K562 (cell line): ENCODE measurements at regions not wholly inside any gene's neighbourhood (a gene's known extent, or its start where the extent isn't known, plus 50 kb on each side); places are given as distances from the start of the nearest gene placed in this dataset.

Source experiments
- ATAC-seq: fragments of 200-7000 bp; cut with Tn5 transposase; 3 replicates; pipeline ENCODE4 v1.9.1; 2020; ENCODE audit warnings: moderate library complexity
- BruUV-seq: library from RNA; stranded (reverse); fragments of 400-500 nt; replicated peaks from 2 replicates; lab custom pipeline; 2021; lab: Mats Ljungman, UMichigan
- CTCF ChIA-PET: fragments of 300-600 bp; formaldehyde crosslinking; extraction: SDS; loops from one replicate; lab custom pipeline; 2021; ENCODE audit warnings: low intra/inter-chr PET ratio; lab: Yijun Ruan, JAX
- POLR2A ChIA-PET: fragments of 300-600, 350-650 bp; sonication (Branson Sonifier 250); formaldehyde crosslinking; extraction: SDS; loops from one replicate; lab custom pipeline; 2021; ENCODE audit warnings: antibody characterized with exemption, inconsistent platforms; lab: Yijun Ruan, JAX
- DNase-seq, 4 experiments: peaks; one replicate each; pipeline versions ENCODE4 v3.0.0 to v3.0.0-alpha.2; 2011 to 2018; ENCODE audit warnings: low spot score in 3 of 4, mixed read lengths in 3 of 4; ENCODE audit errors: extremely low read depth in 1 of 4
- FAIRE-seq: peaks from 2 replicates; lab custom pipeline; 2011; peaks lifted over from hg19 to GRCh38; lab: Jason Lieb, UNC
- H2AFZ ChIP-seq: 2 replicates; pipeline ENCODE4 v1.6.0; 2011; ENCODE audit warnings: low read depth, low read length, control low read depth, inconsistent platforms
- H3K27ac ChIP-seq: fragments of 200-600 bp; 3 replicates; pipeline ENCODE4 v1.8.0; 2011; ENCODE audit warnings: low read depth, mild to moderate bottlenecking, control low read depth, inconsistent platforms, low read length, moderate library complexity, mixed read lengths; ENCODE audit errors: extremely low read depth
- H3K27me3 ChIP-seq, 2 experiments: fragments of 300-600 bp in 1 of 2; 2 replicates in 1 of 2; 3 replicates in 1 of 2; pipeline versions ENCODE4 v1.6.0 to v1.8.0; 2011; ENCODE audit warnings: inconsistent platforms in 2 of 2, low read length in 2 of 2, mild to moderate bottlenecking in 1 of 2, mixed read lengths in 1 of 2, moderate library complexity in 1 of 2; ENCODE audit not compliant: control insufficient read depth in 2 of 2, insufficient read depth in 2 of 2
- H3K36me3 ChIP-seq: fragments of 300-600 bp; 3 replicates; pipeline ENCODE4 v1.8.0; 2011; ENCODE audit warnings: mild to moderate bottlenecking, low read length, inconsistent platforms; ENCODE audit not compliant: control insufficient read depth, insufficient read depth
- H3K4me1 ChIP-seq, 2 experiments: fragments of 200-600 bp in 1 of 2; replicated peaks in 1 of 2; 2 replicates in 1 of 2; 3 replicates in 1 of 2; pipeline versions ENCODE4 v1.5.1 to v1.8.0; 2011; ENCODE audit warnings: inconsistent platforms in 2 of 2, low read length in 2 of 2, mild to moderate bottlenecking in 1 of 2, mixed read lengths in 1 of 2, moderate library complexity in 1 of 2; ENCODE audit not compliant: control insufficient read depth in 2 of 2, insufficient read depth in 2 of 2
- H3K4me2 ChIP-seq: 2 replicates; pipeline ENCODE4 v1.6.1; 2011; ENCODE audit warnings: low read length, control low read depth, inconsistent platforms, mixed read lengths; ENCODE audit not compliant: insufficient read depth
- H3K4me3 ChIP-seq: fragments of 200-600 bp; sonication (generic), shearing (Covaris generic); 2 replicates; pipeline ENCODE4 v1.5.1; 2016; ENCODE audit warnings: control low read depth, inconsistent platforms
- H3K79me2 ChIP-seq: fragments of 200-600 bp; 3 replicates; pipeline ENCODE4 v1.8.0; 2011; ENCODE audit warnings: low read length, inconsistent platforms; ENCODE audit not compliant: control insufficient read depth, insufficient read depth
- H3K9ac ChIP-seq, 2 experiments: 2 replicates each; pipeline versions ENCODE4 v1.6.0 to v1.6.1; 2011; ENCODE audit warnings: low read depth in 2 of 2, low read length in 2 of 2, control low read depth in 1 of 2, inconsistent platforms in 1 of 2, mild to moderate bottlenecking in 1 of 2, mixed read lengths in 1 of 2; ENCODE audit not compliant: insufficient read depth in 1 of 2
- H3K9me1 ChIP-seq: one replicate; pipeline ENCODE4 v1.6.0; 2011; ENCODE audit warnings: inconsistent platforms, mild to moderate bottlenecking, low read length, moderate library complexity; ENCODE audit not compliant: control insufficient read depth, insufficient read depth
- H3K9me3 ChIP-seq: replicated peaks from 2 replicates; pipeline ENCODE4 v1.5.1; 2011; ENCODE audit warnings: low read depth, low read length, inconsistent platforms; ENCODE audit not compliant: control insufficient read depth, insufficient read depth
- H4K20me1 ChIP-seq: replicated peaks from 2 replicates; pipeline ENCODE4 v1.6.1; 2011; ENCODE audit warnings: low read length, inconsistent platforms, mixed read lengths; ENCODE audit not compliant: control insufficient read depth, insufficient read depth
- CEBPB ChIP-seq: fragments of 450-650 bp; IDR thresholded peaks from 2 replicates; pipeline ENCODE4 v1.6.1; 2016; ENCODE audit warnings: missing genetic modification characterization, missing compliant biosample characterization
- CREM ChIP-seq: IDR thresholded peaks from 2 replicates; pipeline ENCODE4 v1.6.1; 2014; ENCODE audit warnings: antibody characterized with exemption, low read depth
- HMG20B ChIP-seq: fragments of 250-450 bp; sonication (Bioruptor Pico); IDR thresholded peaks from 2 replicates; pipeline ENCODE4 v1.5.0; 2021; ENCODE audit warnings: mild to moderate bottlenecking
- POLR2B ChIP-seq: fragments of 450-650 bp; IDR thresholded peaks from 2 replicates; pipeline ENCODE4 v1.6.1; 2018; ENCODE audit warnings: low read depth; ENCODE audit not compliant: partially characterized antibody
- SLC30A9 ChIP-seq: fragments of 250-450 bp; sonication (Bioruptor Pico); IDR thresholded peaks from 2 replicates; pipeline ENCODE4 v1.8.0; 2022; ENCODE audit warnings: mild to moderate bottlenecking, moderate library complexity
- ZNF431 ChIP-seq: sonication (generic); formaldehyde crosslinking; IDR thresholded peaks from 2 replicates; pipeline ENCODE4 v1.8.0; 2022; ENCODE audit warnings: mild to moderate bottlenecking, missing genetic modification reagents
- WGBS: fragments of 100-300 bp; shearing (Covaris generic); methylation state at CpG from one replicate; pipeline ENCODE4 v1.1.6; 2016; ENCODE audit warnings: low coverage, mixed read lengths; ENCODE audit not compliant: insufficient coverage; ENCODE audit errors: missing lambda C conversion rate; 5-methylcytosine and 5-hydroxymethylcytosine counted together
- in situ Hi-C: fragments of 300-500 bp; cut with MboI; formaldehyde crosslinking; loops from 4 replicates; pipeline ENCODE4 v1.15.0; 2018; ENCODE audit warnings: inconsistent platforms, mixed read lengths
- intact Hi-C: fragments of 100-400 bp; cut with micrococcal nuclease; formaldehyde crosslinking; loops from 2 replicates; pipeline ENCODE4 v1.14.2; 2022
- TF ChIP-seq, protein P1 (sequence below), 3 experiments: IDR thresholded peaks in 2 of 3; conservative IDR thresholded peaks in 1 of 3; 2 replicates each; pipeline ENCODE4 v1.5.1; 2011 to 2012; ENCODE audit warnings: low read length in 3 of 3, mild to moderate bottlenecking in 3 of 3, control low read depth in 2 of 3, improper control_type of control experiment in 1 of 3, inconsistent platforms in 1 of 3, low read depth in 1 of 3, mixed read lengths in 1 of 3, moderate library complexity in 1 of 3; ENCODE audit not compliant: insufficient read depth in 2 of 3
- TF ChIP-seq, protein P2 (sequence below): sonication (generic); formaldehyde crosslinking; IDR thresholded peaks from 2 replicates; pipeline ENCODE4 v1.8.0; 2023; ENCODE audit warnings: mild to moderate bottlenecking, missing genetic modification reagents

DNA sequence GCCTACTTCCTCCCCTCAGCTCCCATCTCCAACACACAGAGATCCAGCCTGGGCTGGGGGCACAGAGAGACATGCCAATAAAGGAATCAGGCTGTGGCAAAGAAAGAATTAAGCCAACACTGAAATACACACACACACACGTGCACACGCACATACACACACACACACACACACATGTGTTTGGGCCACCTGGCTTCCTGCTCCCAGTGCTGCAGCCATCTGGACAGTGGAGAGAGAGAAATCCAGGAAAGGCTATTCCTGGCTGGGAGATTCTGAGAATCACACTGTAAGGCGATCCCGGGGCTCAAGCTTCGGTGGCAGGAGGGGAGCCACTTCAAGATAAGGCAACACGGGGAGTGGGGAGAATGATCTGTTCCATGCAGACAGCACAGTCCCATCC lies 72.4 kb downstream of the NOG start:
- DNase-seq (no peak), ATAC-seq (no peak)
- H3K4me2 ChIP-seq = no peak overlapping the region
- no peak overlapping the region for H3K4me3 ChIP-seq
- ChIA-PET POLR2A (interaction anchor here (1.4 kb wide), 1 partner anchor 158 kb away, joined by 3 read pairs; no protein-coding TSS in a partner anchor), CTCF (no interaction called here)
- H3K36me3 ChIP-seq = no peaks in the 10 kb centered on the region
- H3K79me2 ChIP-seq = no peaks in the 10 kb centered on the region
- H3K27ac ChIP-seq = no peak overlapping the region
- in situ Hi-C loops = no loop called here
- H3K4me1 ChIP-seq = no peaks in the 10 kb centered on the region
- H3K9ac ChIP-seq = no peak overlapping the region
- no TSS peak for BruUV-seq
- H2AFZ ChIP-seq = no peak overlapping the region
- TF ChIP-seq SLC30A9 = no peak
- TF ChIP-seq ZNF431 = no peak
- TF ChIP-seq, all 486 proteins: peak for 0
- 0 out of 2 replicates have a peak, but pooled peaks cover 3% of the 10 kb centered on the region for H4K20me1 ChIP-seq
- FAIRE-seq = no peak
- H3K27me3 ChIP-seq = no peaks in the 10 kb centered on the region; a peak in 1 of 5 replicates
- 1% methylated on average over 6 of the region's 6 CpGs for WGBS
- intact Hi-C loops = no loop called here
- no peaks in the 10 kb centered on the region for H3K9me3 ChIP-seq
- no peaks in the 10 kb centered on the region for H3K9me1 ChIP-seq

DNA sequence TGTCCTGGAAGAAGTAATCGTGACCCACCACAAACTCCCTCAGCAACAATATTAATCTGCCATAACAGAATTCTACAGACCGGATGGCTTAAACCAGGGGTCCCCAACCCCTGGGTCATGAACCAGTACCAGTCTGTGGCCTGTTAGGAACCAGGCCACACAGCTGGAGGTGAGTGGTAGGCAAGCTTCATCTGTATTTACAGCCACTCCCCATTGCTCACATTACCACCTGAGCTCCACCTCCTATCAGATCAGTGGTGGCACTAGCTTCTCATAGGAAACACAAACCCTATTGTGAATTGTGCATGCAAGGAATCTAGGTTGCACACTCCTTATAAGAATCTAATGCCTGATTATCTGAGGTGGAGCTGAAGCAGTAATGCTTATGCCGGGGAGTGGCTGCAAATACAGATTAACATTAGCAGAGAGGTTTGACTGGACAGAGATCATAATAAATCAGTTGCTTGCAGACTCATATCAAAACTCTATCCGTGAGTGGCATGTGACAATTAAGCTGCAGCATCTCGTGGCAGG lies 74.5 kb downstream of the NOG start:
- no peaks in the 10 kb centered on the region for H3K9me3 ChIP-seq
- ATAC-seq (no peak), DNase-seq (no peak), FAIRE-seq (no peak)
- H3K79me2 ChIP-seq = no peaks in the 10 kb centered on the region
- WGBS = 0% methylated on average over 5 of the region's 5 CpGs
- no peak overlapping the region for H3K4me3 ChIP-seq
- H4K20me1 ChIP-seq = 0 out of 2 replicates have a peak, but pooled peaks cover 2% of the 10 kb centered on the region
- H3K4me1 ChIP-seq = no peaks in the 10 kb centered on the region
- BruUV-seq = no TSS peak
- H3K27me3 ChIP-seq = peaks cover 0 to 4% of the 10 kb centered on the region in 2 experiments; a peak in 2 of 5 replicates
- H3K27ac ChIP-seq = no peak overlapping the region
- H3K4me2 ChIP-seq = no peak overlapping the region
- CTCF ChIA-PET = no interaction called here
- POLR2A ChIA-PET = no interaction called here
- H3K9ac ChIP-seq = no peak overlapping the region
- intact Hi-C loops (no loop called here), in situ Hi-C loops (no loop called here)
- no peak overlapping the region for H2AFZ ChIP-seq
- H3K36me3 ChIP-seq = no peaks in the 10 kb centered on the region
- H3K9me1 ChIP-seq = no peaks in the 10 kb centered on the region
- TF ChIP-seq, protein P1, sequence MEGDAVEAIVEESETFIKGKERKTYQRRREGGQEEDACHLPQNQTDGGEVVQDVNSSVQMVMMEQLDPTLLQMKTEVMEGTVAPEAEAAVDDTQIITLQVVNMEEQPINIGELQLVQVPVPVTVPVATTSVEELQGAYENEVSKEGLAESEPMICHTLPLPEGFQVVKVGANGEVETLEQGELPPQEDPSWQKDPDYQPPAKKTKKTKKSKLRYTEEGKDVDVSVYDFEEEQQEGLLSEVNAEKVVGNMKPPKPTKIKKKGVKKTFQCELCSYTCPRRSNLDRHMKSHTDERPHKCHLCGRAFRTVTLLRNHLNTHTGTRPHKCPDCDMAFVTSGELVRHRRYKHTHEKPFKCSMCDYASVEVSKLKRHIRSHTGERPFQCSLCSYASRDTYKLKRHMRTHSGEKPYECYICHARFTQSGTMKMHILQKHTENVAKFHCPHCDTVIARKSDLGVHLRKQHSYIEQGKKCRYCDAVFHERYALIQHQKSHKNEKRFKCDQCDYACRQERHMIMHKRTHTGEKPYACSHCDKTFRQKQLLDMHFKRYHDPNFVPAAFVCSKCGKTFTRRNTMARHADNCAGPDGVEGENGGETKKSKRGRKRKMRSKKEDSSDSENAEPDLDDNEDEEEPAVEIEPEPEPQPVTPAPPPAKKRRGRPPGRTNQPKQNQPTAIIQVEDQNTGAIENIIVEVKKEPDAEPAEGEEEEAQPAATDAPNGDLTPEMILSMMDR (IDR thresholded peaks at IDR 0.05 in 2 of 3, conservative IDR thresholded peaks at IDR 0.05 in 1 of 3; ENCODE audit: insufficient read depth in 2 of 3, low read depth in 1 of 3, low read length in 3 of 3) = no peak
- TF ChIP-seq CREM (no peak), HMG20B (CRISPR knock-in tag) (no peak), CEBPB (no peak), POLR2B (no peak)
- TF ChIP-seq, protein P2, sequence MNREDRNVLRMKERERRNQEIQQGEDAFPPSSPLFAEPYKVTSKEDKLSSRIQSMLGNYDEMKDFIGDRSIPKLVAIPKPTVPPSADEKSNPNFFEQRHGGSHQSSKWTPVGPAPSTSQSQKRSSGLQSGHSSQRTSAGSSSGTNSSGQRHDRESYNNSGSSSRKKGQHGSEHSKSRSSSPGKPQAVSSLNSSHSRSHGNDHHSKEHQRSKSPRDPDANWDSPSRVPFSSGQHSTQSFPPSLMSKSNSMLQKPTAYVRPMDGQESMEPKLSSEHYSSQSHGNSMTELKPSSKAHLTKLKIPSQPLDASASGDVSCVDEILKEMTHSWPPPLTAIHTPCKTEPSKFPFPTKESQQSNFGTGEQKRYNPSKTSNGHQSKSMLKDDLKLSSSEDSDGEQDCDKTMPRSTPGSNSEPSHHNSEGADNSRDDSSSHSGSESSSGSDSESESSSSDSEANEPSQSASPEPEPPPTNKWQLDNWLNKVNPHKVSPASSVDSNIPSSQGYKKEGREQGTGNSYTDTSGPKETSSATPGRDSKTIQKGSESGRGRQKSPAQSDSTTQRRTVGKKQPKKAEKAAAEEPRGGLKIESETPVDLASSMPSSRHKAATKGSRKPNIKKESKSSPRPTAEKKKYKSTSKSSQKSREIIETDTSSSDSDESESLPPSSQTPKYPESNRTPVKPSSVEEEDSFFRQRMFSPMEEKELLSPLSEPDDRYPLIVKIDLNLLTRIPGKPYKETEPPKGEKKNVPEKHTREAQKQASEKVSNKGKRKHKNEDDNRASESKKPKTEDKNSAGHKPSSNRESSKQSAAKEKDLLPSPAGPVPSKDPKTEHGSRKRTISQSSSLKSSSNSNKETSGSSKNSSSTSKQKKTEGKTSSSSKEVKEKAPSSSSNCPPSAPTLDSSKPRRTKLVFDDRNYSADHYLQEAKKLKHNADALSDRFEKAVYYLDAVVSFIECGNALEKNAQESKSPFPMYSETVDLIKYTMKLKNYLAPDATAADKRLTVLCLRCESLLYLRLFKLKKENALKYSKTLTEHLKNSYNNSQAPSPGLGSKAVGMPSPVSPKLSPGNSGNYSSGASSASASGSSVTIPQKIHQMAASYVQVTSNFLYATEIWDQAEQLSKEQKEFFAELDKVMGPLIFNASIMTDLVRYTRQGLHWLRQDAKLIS (CRISPR knock-in tag) = no peak
